DND-41 (cell line): ENCODE measurements at regions not wholly inside any gene's neighbourhood (a gene's known extent, or its start where the extent isn't known, plus 50 kb on each side); places are given as distances from the start of the nearest gene placed in this dataset.

Experiments used
- EZH2 ChIP-seq: IDR thresholded peaks from 3 replicates; pipeline ENCODE4 v1.6.1; 2012; ENCODE audit warnings: borderline replicate concordance, low read depth, mild to moderate bottlenecking, moderate library complexity, low read length, inconsistent platforms; ENCODE audit not compliant: severe bottlenecking
- TF ChIP-seq, protein P1 (sequence below): IDR thresholded peaks from 2 replicates; pipeline ENCODE4 v1.5.1; 2012; ENCODE audit warnings: borderline replicate concordance, low read length, moderate library complexity, mild to moderate bottlenecking; ENCODE audit not compliant: poor library complexity, severe bottlenecking; ENCODE audit errors: extremely low read depth

DNA sequence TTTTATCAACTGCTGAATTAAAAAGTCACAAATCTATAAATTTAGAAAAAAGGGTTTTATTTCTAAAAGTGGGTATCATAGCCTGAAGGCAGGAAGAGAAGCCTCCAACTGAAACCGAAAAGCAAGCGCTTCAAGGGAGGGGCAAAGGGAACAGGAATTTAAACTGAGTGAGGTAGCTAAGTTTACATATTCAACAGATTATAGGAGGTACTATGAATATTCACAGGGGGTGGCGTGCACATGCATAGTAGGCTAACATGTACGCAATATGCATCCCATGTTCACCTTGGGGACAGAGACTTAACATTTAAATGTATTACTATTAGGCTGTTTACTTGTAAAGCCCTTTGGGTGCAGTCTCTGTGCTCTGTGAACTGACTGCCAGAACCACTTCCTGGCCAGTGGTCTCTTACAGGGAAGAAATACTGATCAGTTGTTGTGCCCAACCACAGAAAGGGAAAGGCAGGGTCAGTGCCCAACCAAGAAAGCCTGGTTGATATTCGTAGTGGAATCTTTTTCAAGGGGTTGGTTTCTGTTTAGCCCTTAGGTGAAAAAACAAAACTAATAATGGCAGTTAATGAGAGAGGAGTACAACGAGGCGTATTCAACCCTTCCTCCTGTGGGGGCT, 168.7 kb upstream of the GALNTL6 start:
- TF ChIP-seq, protein P1, sequence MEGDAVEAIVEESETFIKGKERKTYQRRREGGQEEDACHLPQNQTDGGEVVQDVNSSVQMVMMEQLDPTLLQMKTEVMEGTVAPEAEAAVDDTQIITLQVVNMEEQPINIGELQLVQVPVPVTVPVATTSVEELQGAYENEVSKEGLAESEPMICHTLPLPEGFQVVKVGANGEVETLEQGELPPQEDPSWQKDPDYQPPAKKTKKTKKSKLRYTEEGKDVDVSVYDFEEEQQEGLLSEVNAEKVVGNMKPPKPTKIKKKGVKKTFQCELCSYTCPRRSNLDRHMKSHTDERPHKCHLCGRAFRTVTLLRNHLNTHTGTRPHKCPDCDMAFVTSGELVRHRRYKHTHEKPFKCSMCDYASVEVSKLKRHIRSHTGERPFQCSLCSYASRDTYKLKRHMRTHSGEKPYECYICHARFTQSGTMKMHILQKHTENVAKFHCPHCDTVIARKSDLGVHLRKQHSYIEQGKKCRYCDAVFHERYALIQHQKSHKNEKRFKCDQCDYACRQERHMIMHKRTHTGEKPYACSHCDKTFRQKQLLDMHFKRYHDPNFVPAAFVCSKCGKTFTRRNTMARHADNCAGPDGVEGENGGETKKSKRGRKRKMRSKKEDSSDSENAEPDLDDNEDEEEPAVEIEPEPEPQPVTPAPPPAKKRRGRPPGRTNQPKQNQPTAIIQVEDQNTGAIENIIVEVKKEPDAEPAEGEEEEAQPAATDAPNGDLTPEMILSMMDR, result no peak
- no peak for TF ChIP-seq EZH2
